GM23248 (cell line): ENCODE measurements at regions not wholly inside any gene's neighbourhood (a gene's known extent, or its start where the extent isn't known, plus 50 kb on each side); places are given as distances from the start of the nearest gene placed in this dataset.

Experiments used
- DNase-seq: peaks from one replicate; pipeline ENCODE4 v3.0.0-alpha.2; 2015
- H2AFZ ChIP-seq: fragments of 200-600 bp; sonication (generic); 2 replicates; pipeline ENCODE4 v1.6.1; 2016; ENCODE audit warnings: antibody characterized with exemption
- H3F3A ChIP-seq: fragments of 200-600 bp; sonication (generic); 2 replicates; pipeline ENCODE4 v1.6.1; 2016; ENCODE audit warnings: mild to moderate bottlenecking, antibody characterized with exemption, mixed run types; ENCODE audit not compliant: insufficient read depth
- H3K27ac ChIP-seq: fragments of 200-600 bp; sonication (generic); 2 replicates; pipeline ENCODE4 v1.5.1; 2016; ENCODE audit warnings: mild to moderate bottlenecking
- H3K27me3 ChIP-seq: fragments of 200-600 bp; sonication (generic); replicated peaks from 2 replicates; pipeline ENCODE4 v1.6.1; 2016; ENCODE audit warnings: mild to moderate bottlenecking; ENCODE audit not compliant: insufficient read depth
- H3K36me3 ChIP-seq: fragments of 200-600 bp; sonication (generic); 2 replicates; pipeline ENCODE4 v1.6.1; 2016; ENCODE audit warnings: low read depth, mild to moderate bottlenecking
- H3K4me1 ChIP-seq: fragments of 200-600 bp; sonication (generic); 2 replicates; pipeline ENCODE4 v1.6.1; 2016; ENCODE audit warnings: mild to moderate bottlenecking; ENCODE audit not compliant: insufficient read depth
- H3K4me2 ChIP-seq: fragments of 200-600 bp; sonication (generic); one replicate; pipeline ENCODE4 v1.6.1; 2016; ENCODE audit warnings: mild to moderate bottlenecking; ENCODE audit not compliant: unreplicated experiment
- H3K4me3 ChIP-seq: fragments of 200-600 bp; sonication (generic); 2 replicates; pipeline ENCODE4 v1.5.1; 2016; ENCODE audit warnings: mild to moderate bottlenecking
- H3K79me2 ChIP-seq: fragments of 200-600 bp; sonication (generic); 2 replicates; pipeline ENCODE4 v1.6.1; 2016; ENCODE audit warnings: mild to moderate bottlenecking; ENCODE audit not compliant: insufficient read depth
- H3K9ac ChIP-seq: fragments of 200-600 bp; sonication (generic); 2 replicates; pipeline ENCODE4 v1.6.1; 2016; ENCODE audit warnings: mild to moderate bottlenecking
- H3K9me2 ChIP-seq: fragments of 200-600 bp; sonication (generic); 2 replicates; pipeline ENCODE4 v1.6.1; 2016; ENCODE audit warnings: mixed run types, mild to moderate bottlenecking, moderate library complexity; ENCODE audit not compliant: insufficient read depth
- H3K9me3 ChIP-seq: fragments of 200-600 bp; sonication (generic); one replicate; pipeline ENCODE4 v1.6.1; 2017; ENCODE audit warnings: low read depth
- H4K20me1 ChIP-seq: fragments of 200-600 bp; sonication (generic); 2 replicates; pipeline ENCODE4 v1.6.0; 2016; ENCODE audit not compliant: insufficient read depth
- EZH2 ChIP-seq: fragments of 200-600 bp; sonication (generic); IDR thresholded peaks from 2 replicates; pipeline ENCODE4 v1.6.1; 2018; ENCODE audit warnings: antibody characterized with exemption, mild to moderate bottlenecking; ENCODE audit not compliant: insufficient read depth, poor library complexity, severe bottlenecking
- EZH2phosphoT487 ChIP-seq: fragments of 200-600 bp; sonication (generic); IDR thresholded peaks from 2 replicates; pipeline ENCODE4 v1.6.1; 2018; ENCODE audit warnings: antibody characterized with exemption, moderate library complexity, mild to moderate bottlenecking, low read depth; ENCODE audit not compliant: insufficient read depth
- WGBS, 2 experiments: methylation state at CpG; one replicate each; pipeline ENCODE4 v1.1.6; 2015 to 2017; ENCODE audit warnings: low lambda C conversion rate in 2 of 2, low coverage in 1 of 2; ENCODE audit errors: missing lambda C conversion rate in 2 of 2; 5-methylcytosine and 5-hydroxymethylcytosine counted together
- in situ Hi-C: fragments of 300-500 bp; cut with MboI; formaldehyde crosslinking; loops from 2 replicates; pipeline ENCODE4 v1.15.0; 2020

DNA sequence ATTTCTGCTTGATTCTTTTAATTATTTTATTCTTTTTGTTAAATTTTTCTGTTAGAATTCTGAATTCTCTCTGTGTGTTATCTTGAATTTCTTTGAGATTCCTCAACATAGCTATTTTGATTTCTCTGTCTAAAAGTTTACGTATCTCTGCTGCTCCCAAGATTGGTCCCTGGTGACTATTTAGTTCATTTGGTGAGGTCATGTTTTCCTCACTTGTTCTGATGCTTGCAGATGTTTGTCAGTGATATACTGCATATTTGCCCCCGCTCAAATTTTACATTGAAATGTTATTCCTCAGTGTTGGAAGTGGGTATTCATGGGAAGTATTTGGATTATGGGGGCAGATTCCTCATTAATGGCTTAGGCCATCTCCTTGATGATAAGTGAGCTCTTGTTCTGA, 105.3 kb downstream of the PRDM9 start:
- Histone ChIP-seq H4K20me1 (no peaks in the 10 kb centered on the region), H3K4me1 (no peaks in the 10 kb centered on the region), H3K9me3 (no peaks in the 10 kb centered on the region), H3K9me2 (no peaks in the 10 kb centered on the region), H3K4me2 (no peak overlapping the region), H3F3A (no peaks in the 10 kb centered on the region), H2AFZ (no peak overlapping the region), H3K27ac (no peak overlapping the region), H3K9ac (no peak overlapping the region), H3K36me3 (no peaks in the 10 kb centered on the region), H3K79me2 (no peaks in the 10 kb centered on the region), H3K27me3 (no peaks in the 10 kb centered on the region), H3K4me3 (no peak overlapping the region)
- in situ Hi-C loops: no loop called here
- WGBS, 2 experiments: 21 to 29% methylated on average over 2 of the region's 2 CpGs
- no peak for DNase-seq
- TF ChIP-seq EZH2phosphoT487 (no peak), EZH2 (no peak)

DNA sequence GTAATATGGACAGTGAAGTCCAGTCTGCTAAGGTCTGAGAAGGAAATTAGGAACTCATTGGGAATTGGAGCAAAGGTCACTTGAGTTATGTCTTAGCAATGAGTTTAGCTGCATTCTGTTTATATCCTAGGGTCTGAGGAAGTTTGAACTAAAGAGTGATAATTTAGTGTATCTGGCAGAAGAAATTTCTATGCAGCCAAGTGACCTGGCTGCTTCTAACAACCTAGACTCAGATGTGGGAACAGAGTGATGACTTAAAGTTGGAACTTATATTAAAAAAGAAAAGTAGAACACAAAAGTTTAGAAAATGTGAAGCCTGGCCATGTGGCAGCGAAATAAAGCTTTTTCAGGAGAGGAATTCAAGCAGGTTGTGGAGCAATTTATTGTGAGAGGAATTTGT, 106.2 kb downstream of the PRDM9 start:
- Histone ChIP-seq H3K9me2 (no peaks in the 10 kb centered on the region), H3K4me1 (no peaks in the 10 kb centered on the region), H3K4me2 (no peak overlapping the region), H3K79me2 (no peaks in the 10 kb centered on the region), H4K20me1 (no peaks in the 10 kb centered on the region), H3K27ac (no peak overlapping the region), H2AFZ (no peak overlapping the region), H3K9ac (no peak overlapping the region), H3K9me3 (no peaks in the 10 kb centered on the region), H3K36me3 (no peaks in the 10 kb centered on the region), H3K27me3 (no peaks in the 10 kb centered on the region), H3F3A (no peaks in the 10 kb centered on the region), H3K4me3 (no peak overlapping the region)
- TF ChIP-seq EZH2phosphoT487 (no peak), EZH2 (no peak)
- in situ Hi-C loops: no loop called here
- 14 to 15% methylated on average over 1 of the region's 1 CpG for WGBS, 2 experiments
- DNase-seq: no peak

DNA sequence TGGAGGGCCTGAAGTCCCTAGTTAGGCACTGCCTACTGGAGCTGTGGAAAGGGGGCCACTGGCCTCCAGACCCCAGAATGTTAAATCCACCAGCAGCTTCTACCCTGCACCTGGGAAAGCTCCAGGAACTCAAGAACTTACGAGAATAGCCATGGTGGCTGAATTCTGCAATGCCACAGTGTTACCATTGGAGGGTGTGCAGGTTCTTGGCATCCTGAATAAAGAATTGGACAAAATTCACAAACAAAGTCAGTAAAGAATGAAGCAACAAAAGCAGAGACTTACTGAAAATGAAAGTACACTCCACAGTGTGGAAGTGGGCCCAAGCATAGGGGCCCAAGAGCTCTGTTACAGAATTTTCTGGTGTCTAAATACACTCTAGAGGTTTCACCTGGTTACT, 107.0 kb downstream of the PRDM9 start:
- H4K20me1 ChIP-seq: no peaks in the 10 kb centered on the region
- H3K4me1 ChIP-seq: no peaks in the 10 kb centered on the region
- no peak overlapping the region for H3K4me3 ChIP-seq
- H3K4me2 ChIP-seq: no peak overlapping the region
- no peaks in the 10 kb centered on the region for H3K36me3 ChIP-seq
- 8 to 22% methylated on average over 1 of the region's 1 CpG for WGBS, 2 experiments
- no peak for TF ChIP-seq EZH2
- no peak for TF ChIP-seq EZH2phosphoT487
- no peaks in the 10 kb centered on the region for H3K9me2 ChIP-seq
- no peaks in the 10 kb centered on the region for H3K9me3 ChIP-seq
- H3K27me3 ChIP-seq: no peaks in the 10 kb centered on the region
- no peak overlapping the region for H3K9ac ChIP-seq
- no peaks in the 10 kb centered on the region for H3F3A ChIP-seq
- H3K79me2 ChIP-seq: no peaks in the 10 kb centered on the region
- H3K27ac ChIP-seq: no peak overlapping the region
- in situ Hi-C loops: no loop called here
- DNase-seq: no peak
- H2AFZ ChIP-seq: no peak overlapping the region

DNA sequence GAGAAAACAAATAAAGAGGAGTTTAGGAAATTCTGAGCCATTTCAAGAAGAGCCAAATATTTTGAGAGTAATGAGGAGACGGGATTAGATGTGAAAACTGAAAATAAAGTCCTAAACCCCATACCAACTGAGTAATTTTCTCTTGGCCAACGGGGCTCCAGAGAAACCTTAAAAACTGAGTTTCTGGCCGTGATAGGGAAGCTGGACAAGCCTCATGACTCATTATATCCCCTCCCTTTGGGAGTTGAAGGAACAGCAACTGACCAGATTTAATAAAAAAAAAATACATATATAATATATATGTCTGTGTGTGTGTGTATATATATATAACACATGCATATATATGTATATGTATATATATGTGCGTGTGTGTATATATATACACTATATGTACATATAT, 119.6 kb downstream of the PRDM9 start:
- H3K9me2 ChIP-seq: no peaks in the 10 kb centered on the region
- H3K79me2 ChIP-seq: no peaks in the 10 kb centered on the region
- TF ChIP-seq EZH2 (no peak), EZH2phosphoT487 (no peak)
- no peaks in the 10 kb centered on the region for H4K20me1 ChIP-seq
- no peaks in the 10 kb centered on the region for H3K4me1 ChIP-seq
- no peak overlapping the region for H3K4me3 ChIP-seq
- H3K9me3 ChIP-seq: no peaks in the 10 kb centered on the region
- no peaks in the 10 kb centered on the region for H3F3A ChIP-seq
- in situ Hi-C loops: no loop called here
- no peaks in the 10 kb centered on the region for H3K27me3 ChIP-seq
- H3K4me2 ChIP-seq: no peak overlapping the region
- DNase-seq: no peak
- H2AFZ ChIP-seq: no peak overlapping the region
- H3K27ac ChIP-seq: no peak overlapping the region
- 21 to 28% methylated on average over 4 of the region's 4 CpGs for WGBS, 2 experiments
- no peak overlapping the region for H3K9ac ChIP-seq
- H3K36me3 ChIP-seq: no peaks in the 10 kb centered on the region

DNA sequence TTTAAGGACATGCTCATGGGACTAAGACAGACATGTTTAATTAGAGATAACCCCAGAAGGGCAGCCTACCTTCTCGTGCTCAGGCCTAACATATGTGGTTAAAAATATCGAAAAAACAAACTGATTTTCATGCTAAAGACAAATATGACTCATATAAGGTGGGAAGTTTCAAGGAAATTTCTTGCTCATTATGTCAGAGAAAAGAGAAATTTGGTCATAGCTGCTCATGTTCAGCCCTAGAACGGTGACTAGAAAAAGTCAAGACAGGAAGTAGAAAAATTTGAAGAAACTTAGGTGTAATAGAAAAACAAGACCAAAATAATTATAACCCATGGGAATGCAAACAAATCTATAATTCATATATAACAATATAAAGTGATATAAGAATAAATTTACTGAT, 120.6 kb downstream of the PRDM9 start:
- 7 to 12% methylated on average over 3 of the region's 3 CpGs for WGBS, 2 experiments
- H3K4me2 ChIP-seq: no peak overlapping the region
- no peaks in the 10 kb centered on the region for H3K9me3 ChIP-seq
- H3K36me3 ChIP-seq: no peaks in the 10 kb centered on the region
- no peaks in the 10 kb centered on the region for H3K79me2 ChIP-seq
- H3K27ac ChIP-seq: no peak overlapping the region
- no peak for DNase-seq
- no peaks in the 10 kb centered on the region for H3K27me3 ChIP-seq
- no peaks in the 10 kb centered on the region for H3K9me2 ChIP-seq
- H3K4me1 ChIP-seq: no peaks in the 10 kb centered on the region
- H3F3A ChIP-seq: no peaks in the 10 kb centered on the region
- H2AFZ ChIP-seq: no peak overlapping the region
- in situ Hi-C loops: no loop called here
- no peak overlapping the region for H3K4me3 ChIP-seq
- no peak for TF ChIP-seq EZH2
- no peak for TF ChIP-seq EZH2phosphoT487
- no peak overlapping the region for H3K9ac ChIP-seq
- no peaks in the 10 kb centered on the region for H4K20me1 ChIP-seq
